Adrenal gland (tissue), 5 donors: ENCODE measurements at regions not wholly inside any gene's neighbourhood (a gene's known extent, or its start where the extent isn't known, plus 50 kb on each side); places are given as distances from the start of the nearest gene placed in this dataset.

Source experiments
- POLR2A ChIP-seq, 2 donors: fragments of 450-650 bp; IDR thresholded peaks; one replicate each; pipeline ENCODE4 v1.6.1; 2017; ENCODE audit warnings: antibody characterized with exemption in 2 of 2, mild to moderate bottlenecking in 2 of 2, moderate library complexity in 1 of 2
- TF ChIP-seq, protein P1 (sequence below), 6 experiments: fragments of 450-650 bp in 4 of 6; fragments of 200-600 bp in 2 of 6; sonication (generic) in 1 of 6; IDR thresholded peaks; 1 replicate in 5 of 6; 2 replicates in 1 of 6; pipeline versions ENCODE4 v1.5.1 to v1.8.0; 2016 to 2021; ENCODE audit warnings: antibody characterized with exemption in 6 of 6, mild to moderate bottlenecking in 2 of 6, moderate library complexity in 1 of 6
- donor health status: DM: no; HTN: no; CAD: no.

DNA sequence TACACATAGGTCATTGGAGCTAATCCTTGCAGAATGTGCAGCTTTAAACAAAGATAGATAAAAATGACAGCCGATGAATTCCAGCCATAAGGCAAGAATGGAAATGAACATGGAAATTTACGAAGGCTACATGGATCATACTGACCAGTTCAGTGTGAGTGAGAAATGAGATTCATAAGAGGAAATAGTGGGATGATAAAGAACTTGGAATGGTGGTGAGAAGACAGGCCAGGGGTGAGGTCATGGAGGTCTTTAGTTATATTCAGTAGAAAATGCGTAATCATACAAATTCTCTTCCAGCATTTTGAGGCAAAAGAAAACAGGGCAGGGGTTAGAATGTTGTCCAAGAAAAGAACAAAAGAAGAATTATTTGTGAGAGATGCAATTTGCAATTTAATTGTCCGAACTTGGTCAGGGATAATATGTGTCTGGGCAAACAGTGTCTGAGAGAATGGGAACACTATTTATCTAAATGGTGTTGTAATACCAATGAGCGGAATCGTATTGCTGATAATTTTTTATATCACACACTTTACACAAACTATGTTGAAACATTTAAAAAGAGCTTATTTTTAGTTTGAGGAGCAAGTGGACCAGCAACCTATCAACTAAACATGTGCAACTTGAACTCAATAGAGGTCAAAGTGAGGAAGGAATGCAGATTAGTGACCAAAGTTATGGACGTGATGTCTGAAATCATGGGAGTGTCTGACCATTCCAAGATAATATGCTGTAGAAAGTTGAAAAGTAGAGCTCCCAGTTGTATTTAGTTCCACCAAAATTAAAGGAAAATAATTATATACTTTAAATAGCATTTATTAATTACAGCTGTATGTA is 739.0 kb upstream of the NCAM2 start:
- no peak for TF ChIP-seq POLR2A (IDR thresholded peaks at IDR 0.05)
- TF ChIP-seq, protein P1, sequence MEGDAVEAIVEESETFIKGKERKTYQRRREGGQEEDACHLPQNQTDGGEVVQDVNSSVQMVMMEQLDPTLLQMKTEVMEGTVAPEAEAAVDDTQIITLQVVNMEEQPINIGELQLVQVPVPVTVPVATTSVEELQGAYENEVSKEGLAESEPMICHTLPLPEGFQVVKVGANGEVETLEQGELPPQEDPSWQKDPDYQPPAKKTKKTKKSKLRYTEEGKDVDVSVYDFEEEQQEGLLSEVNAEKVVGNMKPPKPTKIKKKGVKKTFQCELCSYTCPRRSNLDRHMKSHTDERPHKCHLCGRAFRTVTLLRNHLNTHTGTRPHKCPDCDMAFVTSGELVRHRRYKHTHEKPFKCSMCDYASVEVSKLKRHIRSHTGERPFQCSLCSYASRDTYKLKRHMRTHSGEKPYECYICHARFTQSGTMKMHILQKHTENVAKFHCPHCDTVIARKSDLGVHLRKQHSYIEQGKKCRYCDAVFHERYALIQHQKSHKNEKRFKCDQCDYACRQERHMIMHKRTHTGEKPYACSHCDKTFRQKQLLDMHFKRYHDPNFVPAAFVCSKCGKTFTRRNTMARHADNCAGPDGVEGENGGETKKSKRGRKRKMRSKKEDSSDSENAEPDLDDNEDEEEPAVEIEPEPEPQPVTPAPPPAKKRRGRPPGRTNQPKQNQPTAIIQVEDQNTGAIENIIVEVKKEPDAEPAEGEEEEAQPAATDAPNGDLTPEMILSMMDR (IDR thresholded peaks at IDR 0.05): no peak
